ENCODE measurements at regions not wholly inside any gene's neighbourhood (a gene's known extent, or its start where the extent isn't known, plus 50 kb on each side); places are given as distances from the start of the nearest gene placed in this dataset.

GRCh38 chr16:10255728-10256127, 73.5 kb upstream of the GRIN2A start (continued):
- TF ChIP-seq CHD7 (IDR thresholded peaks at IDR 0.05; ENCODE audit: insufficient replicate concordance, low read length), result no peak
- no peak for TF ChIP-seq CHD1 (IDR thresholded peaks at IDR 0.05; ENCODE audit: low read depth, low read length)
- no peak for TF ChIP-seq SP2 (IDR thresholded peaks at IDR 0.05; ENCODE audit: low read length)
- TF ChIP-seq TEAD4 (IDR thresholded peaks at IDR 0.05; ENCODE audit: low read depth, low read length), result no peak
- no peak for TF ChIP-seq FOSL1 (IDR thresholded peaks at IDR 0.05; ENCODE audit: insufficient read depth, low read depth, low read length)
- TF ChIP-seq EP300 (IDR thresholded peaks at IDR 0.05; ENCODE audit: borderline replicate concordance in 1 of 2, low read depth in 2 of 2, low read length in 2 of 2), result no peak
- no peak for TF ChIP-seq TAF7 (optimal IDR thresholded peaks at IDR 0.05; ENCODE audit: borderline replicate concordance, low read depth, low read length)
- no peak for TF ChIP-seq TAF1 (IDR thresholded peaks at IDR 0.05; ENCODE audit: low read depth, low read length)
- TF ChIP-seq TCF12 (IDR thresholded peaks at IDR 0.05; ENCODE audit: low read depth, low read length), result no peak
- TF ChIP-seq MAX (IDR thresholded peaks at IDR 0.05), result no peak
- TF ChIP-seq EZH2 (IDR thresholded peaks at IDR 0.05; ENCODE audit: low read depth, low read length, severe bottlenecking), result no peak
- TF ChIP-seq NANOG (IDR thresholded peaks at IDR 0.05; ENCODE audit: insufficient read depth, low read depth, low read length, poor library complexity, severe bottlenecking), result no peak

All from H1 (cell line).